K562 (cell line): ENCODE measurements at regions not wholly inside any gene's neighbourhood (a gene's known extent, or its start where the extent isn't known, plus 50 kb on each side); places are given as distances from the start of the nearest gene placed in this dataset.

Experiments used
- ATAC-seq: fragments of 200-7000 bp; cut with Tn5 transposase; 3 replicates; pipeline ENCODE4 v1.9.1; 2020; ENCODE audit warnings: moderate library complexity
- BruUV-seq: library from RNA; stranded (reverse); fragments of 400-500 nt; replicated peaks from 2 replicates; lab custom pipeline; 2021; lab: Mats Ljungman, UMichigan
- CTCF ChIA-PET: fragments of 300-600 bp; formaldehyde crosslinking; extraction: SDS; loops from one replicate; lab custom pipeline; 2021; ENCODE audit warnings: low intra/inter-chr PET ratio; lab: Yijun Ruan, JAX
- POLR2A ChIA-PET: fragments of 300-600, 350-650 bp; sonication (Branson Sonifier 250); formaldehyde crosslinking; extraction: SDS; loops from one replicate; lab custom pipeline; 2021; ENCODE audit warnings: antibody characterized with exemption, inconsistent platforms; lab: Yijun Ruan, JAX
- DNase-seq, 4 experiments: peaks; one replicate each; pipeline versions ENCODE4 v3.0.0 to v3.0.0-alpha.2; 2011 to 2018; ENCODE audit warnings: low spot score in 3 of 4, mixed read lengths in 3 of 4; ENCODE audit errors: extremely low read depth in 1 of 4
- FAIRE-seq: peaks from 2 replicates; lab custom pipeline; 2011; peaks lifted over from hg19 to GRCh38; lab: Jason Lieb, UNC
- H2AFZ ChIP-seq: 2 replicates; pipeline ENCODE4 v1.6.0; 2011; ENCODE audit warnings: low read depth, low read length, control low read depth, inconsistent platforms
- H3K27ac ChIP-seq: fragments of 200-600 bp; 3 replicates; pipeline ENCODE4 v1.8.0; 2011; ENCODE audit warnings: low read depth, mild to moderate bottlenecking, control low read depth, inconsistent platforms, low read length, moderate library complexity, mixed read lengths; ENCODE audit errors: extremely low read depth
- H3K27me3 ChIP-seq, 2 experiments: fragments of 300-600 bp in 1 of 2; 2 replicates in 1 of 2; 3 replicates in 1 of 2; pipeline versions ENCODE4 v1.6.0 to v1.8.0; 2011; ENCODE audit warnings: inconsistent platforms in 2 of 2, low read length in 2 of 2, mild to moderate bottlenecking in 1 of 2, mixed read lengths in 1 of 2, moderate library complexity in 1 of 2; ENCODE audit not compliant: control insufficient read depth in 2 of 2, insufficient read depth in 2 of 2
- H3K36me3 ChIP-seq: fragments of 300-600 bp; 3 replicates; pipeline ENCODE4 v1.8.0; 2011; ENCODE audit warnings: mild to moderate bottlenecking, low read length, inconsistent platforms; ENCODE audit not compliant: control insufficient read depth, insufficient read depth
- H3K4me1 ChIP-seq, 2 experiments: fragments of 200-600 bp in 1 of 2; replicated peaks in 1 of 2; 2 replicates in 1 of 2; 3 replicates in 1 of 2; pipeline versions ENCODE4 v1.5.1 to v1.8.0; 2011; ENCODE audit warnings: inconsistent platforms in 2 of 2, low read length in 2 of 2, mild to moderate bottlenecking in 1 of 2, mixed read lengths in 1 of 2, moderate library complexity in 1 of 2; ENCODE audit not compliant: control insufficient read depth in 2 of 2, insufficient read depth in 2 of 2
- H3K4me2 ChIP-seq: 2 replicates; pipeline ENCODE4 v1.6.1; 2011; ENCODE audit warnings: low read length, control low read depth, inconsistent platforms, mixed read lengths; ENCODE audit not compliant: insufficient read depth
- H3K4me3 ChIP-seq: fragments of 200-600 bp; sonication (generic), shearing (Covaris generic); 2 replicates; pipeline ENCODE4 v1.5.1; 2016; ENCODE audit warnings: control low read depth, inconsistent platforms
- H3K79me2 ChIP-seq: fragments of 200-600 bp; 3 replicates; pipeline ENCODE4 v1.8.0; 2011; ENCODE audit warnings: low read length, inconsistent platforms; ENCODE audit not compliant: control insufficient read depth, insufficient read depth
- H3K9ac ChIP-seq, 2 experiments: 2 replicates each; pipeline versions ENCODE4 v1.6.0 to v1.6.1; 2011; ENCODE audit warnings: low read depth in 2 of 2, low read length in 2 of 2, control low read depth in 1 of 2, inconsistent platforms in 1 of 2, mild to moderate bottlenecking in 1 of 2, mixed read lengths in 1 of 2; ENCODE audit not compliant: insufficient read depth in 1 of 2
- H3K9me1 ChIP-seq: one replicate; pipeline ENCODE4 v1.6.0; 2011; ENCODE audit warnings: inconsistent platforms, mild to moderate bottlenecking, low read length, moderate library complexity; ENCODE audit not compliant: control insufficient read depth, insufficient read depth
- H3K9me3 ChIP-seq: replicated peaks from 2 replicates; pipeline ENCODE4 v1.5.1; 2011; ENCODE audit warnings: low read depth, low read length, inconsistent platforms; ENCODE audit not compliant: control insufficient read depth, insufficient read depth
- H4K20me1 ChIP-seq: replicated peaks from 2 replicates; pipeline ENCODE4 v1.6.1; 2011; ENCODE audit warnings: low read length, inconsistent platforms, mixed read lengths; ENCODE audit not compliant: control insufficient read depth, insufficient read depth
- ARID4B ChIP-seq: sonication (generic); formaldehyde crosslinking; IDR thresholded peaks from 2 replicates; pipeline ENCODE4 v1.8.0; 2022; ENCODE audit warnings: mild to moderate bottlenecking, missing genetic modification reagents
- BCLAF1 ChIP-seq, 2 experiments: fragments of 450-650 bp in 1 of 2; IDR thresholded peaks; 2 replicates each; pipeline ENCODE4 v1.6.1; 2011 to 2017; ENCODE audit warnings: low read depth in 2 of 2, antibody characterized with exemption in 1 of 2, borderline replicate concordance in 1 of 2, low read length in 1 of 2, mild to moderate bottlenecking in 1 of 2, mixed read lengths in 1 of 2; ENCODE audit not compliant: control insufficient read depth in 1 of 2
- DEAF1 ChIP-seq: fragments of 450-650 bp; formaldehyde crosslinking; IDR thresholded peaks from 2 replicates; pipeline ENCODE4 v1.4.0; 2020; ENCODE audit warnings: mild to moderate bottlenecking, moderate library complexity
- FOXJ3 ChIP-seq: sonication (generic); formaldehyde crosslinking; IDR thresholded peaks from 2 replicates; pipeline ENCODE4 v1.4.0; 2020; ENCODE audit warnings: mild to moderate bottlenecking, missing genetic modification reagents
- HNRNPK ChIP-seq: fragments of 200-400 bp; formaldehyde crosslinking; IDR thresholded peaks from one replicate; pipeline ENCODE4 v1.6.1; 2018; ENCODE audit warnings: mild to moderate bottlenecking, low read depth, low read length; ENCODE audit not compliant: poor library complexity, severe bottlenecking
- SLC30A9 ChIP-seq: fragments of 250-450 bp; sonication (Bioruptor Pico); IDR thresholded peaks from 2 replicates; pipeline ENCODE4 v1.8.0; 2022; ENCODE audit warnings: mild to moderate bottlenecking, moderate library complexity
- TFAP4 ChIP-seq: sonication (generic); formaldehyde crosslinking; IDR thresholded peaks from 2 replicates; pipeline ENCODE4 v1.8.0; 2022; ENCODE audit warnings: missing genetic modification reagents, mild to moderate bottlenecking, moderate library complexity, borderline replicate concordance
- ZFP30 ChIP-seq: fragments of 250-450 bp; sonication (Bioruptor Pico); IDR thresholded peaks from 2 replicates; pipeline ENCODE4 v1.8.0; 2022; ENCODE audit warnings: moderate library complexity, mild to moderate bottlenecking, inconsistent platforms, borderline replicate concordance
- ZNF232 ChIP-seq: sonication (generic); formaldehyde crosslinking; IDR thresholded peaks from 2 replicates; pipeline ENCODE4 v1.8.0; 2022; ENCODE audit warnings: mild to moderate bottlenecking, missing genetic modification reagents
- ZNF668 ChIP-seq: fragments of 250-450 bp; sonication (Bioruptor Pico); IDR thresholded peaks from 2 replicates; pipeline ENCODE4 v1.8.0; 2022; ENCODE audit warnings: mild to moderate bottlenecking, inconsistent platforms
- WGBS: fragments of 100-300 bp; shearing (Covaris generic); methylation state at CpG from one replicate; pipeline ENCODE4 v1.1.6; 2016; ENCODE audit warnings: low coverage, mixed read lengths; ENCODE audit not compliant: insufficient coverage; ENCODE audit errors: missing lambda C conversion rate; 5-methylcytosine and 5-hydroxymethylcytosine counted together
- in situ Hi-C: fragments of 300-500 bp; cut with MboI; formaldehyde crosslinking; loops from 4 replicates; pipeline ENCODE4 v1.15.0; 2018; ENCODE audit warnings: inconsistent platforms, mixed read lengths
- intact Hi-C: fragments of 100-400 bp; cut with micrococcal nuclease; formaldehyde crosslinking; loops from 2 replicates; pipeline ENCODE4 v1.14.2; 2022

- ATAC-seq: no peak
- no peak overlapping the region for H2AFZ ChIP-seq
- H3K36me3 ChIP-seq: no peaks in the 10 kb centered on the region
- no peak for FAIRE-seq
- intact Hi-C loops: no loop called here
- CTCF ChIA-PET: no interaction called here
- no peak overlapping the region for H3K9ac ChIP-seq
- POLR2A ChIA-PET: no interaction called here
- H3K9me1 ChIP-seq: no peaks in the 10 kb centered on the region
- no peaks in the 10 kb centered on the region for H3K79me2 ChIP-seq
- no peaks in the 10 kb centered on the region for H3K27me3 ChIP-seq
- in situ Hi-C loops: no loop called here
- no peak for DNase-seq
- no peaks in the 10 kb centered on the region for H3K4me1 ChIP-seq
- no peaks in the 10 kb centered on the region for H3K9me3 ChIP-seq
- no peak overlapping the region for H3K4me2 ChIP-seq
- BruUV-seq: no TSS peak
- no peaks in the 10 kb centered on the region for H4K20me1 ChIP-seq
- H3K4me3 ChIP-seq: no peak overlapping the region
- H3K27ac ChIP-seq: no peak overlapping the region
- 0% methylated on average over 3 of the region's 3 CpGs for WGBS
- TF ChIP-seq BCLAF1 (IDR thresholded peaks at IDR 0.05; ENCODE audit: borderline replicate concordance in 1 of 2, control insufficient read depth in 1 of 2, low read depth in 2 of 2, low read length in 1 of 2) (no peak), DEAF1 (CRISPR knock-in tag) (no peak), ARID4B (no peak), FOXJ3 (CRISPR knock-in tag) (no peak), ZFP30 (CRISPR knock-in tag) (no peak), ZNF668 (CRISPR knock-in tag) (no peak), TFAP4 (CRISPR knock-in tag) (no peak), ZNF232 (CRISPR knock-in tag) (no peak), HNRNPK (no peak), SLC30A9 (CRISPR knock-in tag) (no peak)
Observed at GRCh38 chr6:94074764-94075163, 655.4 kb upstream of the EPHA7 start.
